Thyroid gland (tissue), 4 donors: ENCODE measurements at regions not wholly inside any gene's neighbourhood (a gene's known extent, or its start where the extent isn't known, plus 50 kb on each side); places are given as distances from the start of the nearest gene placed in this dataset.

Experiments used
- POLR2A ChIP-seq, 2 donors: fragments of 450-650 bp; IDR thresholded peaks; one replicate each; pipeline ENCODE4 v1.6.1; 2017; ENCODE audit warnings: antibody characterized with exemption in 2 of 2, mild to moderate bottlenecking in 2 of 2, moderate library complexity in 1 of 2
- TF ChIP-seq, protein P1 (sequence below), 6 experiments: fragments of 200-600 bp in 3 of 6; fragments of 450-650 bp in 3 of 6; sonication (generic) in 3 of 6; IDR thresholded peaks; one replicate each; pipeline ENCODE4 v1.5.1; 2016 to 2019; ENCODE audit warnings: antibody characterized with exemption in 6 of 6, mild to moderate bottlenecking in 2 of 6, inconsistent platforms in 1 of 6, moderate library complexity in 1 of 6

DNA sequence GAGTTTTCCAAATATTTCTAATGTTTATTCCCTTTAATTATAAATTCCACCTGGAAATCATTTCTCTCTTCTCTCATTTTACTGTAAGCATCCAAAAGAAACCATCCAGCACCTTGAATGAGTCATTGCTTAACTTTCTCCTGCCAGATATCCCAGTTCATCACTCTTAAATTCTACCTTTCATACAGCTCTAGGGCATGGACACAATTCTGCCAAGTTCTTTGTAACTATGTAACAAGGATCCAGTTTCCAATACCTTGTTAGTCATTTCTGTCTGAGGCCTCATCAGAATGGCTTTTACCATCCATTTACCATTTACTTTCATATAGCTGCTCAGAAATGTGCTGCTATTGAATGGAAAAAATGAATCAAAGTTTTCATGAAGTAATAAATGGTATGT, 455.4 kb upstream of the TENM4 start:
- TF ChIP-seq, protein P1, sequence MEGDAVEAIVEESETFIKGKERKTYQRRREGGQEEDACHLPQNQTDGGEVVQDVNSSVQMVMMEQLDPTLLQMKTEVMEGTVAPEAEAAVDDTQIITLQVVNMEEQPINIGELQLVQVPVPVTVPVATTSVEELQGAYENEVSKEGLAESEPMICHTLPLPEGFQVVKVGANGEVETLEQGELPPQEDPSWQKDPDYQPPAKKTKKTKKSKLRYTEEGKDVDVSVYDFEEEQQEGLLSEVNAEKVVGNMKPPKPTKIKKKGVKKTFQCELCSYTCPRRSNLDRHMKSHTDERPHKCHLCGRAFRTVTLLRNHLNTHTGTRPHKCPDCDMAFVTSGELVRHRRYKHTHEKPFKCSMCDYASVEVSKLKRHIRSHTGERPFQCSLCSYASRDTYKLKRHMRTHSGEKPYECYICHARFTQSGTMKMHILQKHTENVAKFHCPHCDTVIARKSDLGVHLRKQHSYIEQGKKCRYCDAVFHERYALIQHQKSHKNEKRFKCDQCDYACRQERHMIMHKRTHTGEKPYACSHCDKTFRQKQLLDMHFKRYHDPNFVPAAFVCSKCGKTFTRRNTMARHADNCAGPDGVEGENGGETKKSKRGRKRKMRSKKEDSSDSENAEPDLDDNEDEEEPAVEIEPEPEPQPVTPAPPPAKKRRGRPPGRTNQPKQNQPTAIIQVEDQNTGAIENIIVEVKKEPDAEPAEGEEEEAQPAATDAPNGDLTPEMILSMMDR (IDR thresholded peaks at IDR 0.05) = no peak
- no peak for TF ChIP-seq POLR2A (IDR thresholded peaks at IDR 0.05)
